Activated CD4-positive, alpha-beta memory T cell treated with anti-CD3 and anti-CD28 coated beads for 36 hours (primary cell): ENCODE measurements at regions not wholly inside any gene's neighbourhood (a gene's known extent, or its start where the extent isn't known, plus 50 kb on each side); places are given as distances from the start of the nearest gene placed in this dataset.

ENCODE experiments used
- CTCF ChIA-PET: fragments of 350-600 bp; sonication (Branson Sonifier 250); formaldehyde crosslinking; loops from one replicate; lab custom pipeline; 2021; ENCODE audit warnings: antibody characterized with exemption, inconsistent platforms; lab: Charles Lee
- POLR2A ChIA-PET: fragments of 350-600 bp; sonication (Branson Sonifier 250); formaldehyde crosslinking; loops from one replicate; lab custom pipeline; 2021; ENCODE audit warnings: antibody characterized with exemption; lab: Charles Lee
- DNase-seq: peaks from one replicate; pipeline ENCODE4 v3.0.0-alpha.2; 2020
- H3K27ac Mint-ChIP-seq: one replicate; pipeline ENCODE4 v1.8.0; 2021; ENCODE audit warnings: mixed read lengths
- H3K27me3 Mint-ChIP-seq: one replicate; pipeline ENCODE4 v1.8.0; 2021; ENCODE audit warnings: mixed read lengths
- H3K36me3 Mint-ChIP-seq: one replicate; pipeline ENCODE4 v1.8.0; 2021; ENCODE audit warnings: mixed read lengths
- H3K4me1 Mint-ChIP-seq: one replicate; pipeline ENCODE4 v1.8.0; 2021; ENCODE audit warnings: low read depth, mixed read lengths
- H3K4me3 Mint-ChIP-seq: one replicate; pipeline ENCODE4 v1.8.0; 2021; ENCODE audit warnings: mild to moderate bottlenecking, mixed read lengths
- H3K9me3 Mint-ChIP-seq: one replicate; pipeline ENCODE4 v1.8.0; 2021; ENCODE audit warnings: mixed read lengths
- intact Hi-C: fragments of 100-400 bp; cut with micrococcal nuclease; formaldehyde crosslinking; loops from one replicate; pipeline ENCODE4 v1.15.1; 2023

GRCh38 chr20:39246436-39246835 lies 284.3 kb downstream of the DHX35 start:
- POLR2A ChIA-PET = no interaction called here
- intact Hi-C loops = no loop called here
- Mint-ChIP-seq H3K9me3 (peaks cover 4% of the 10 kb centered on the region), H3K27me3 (no peaks in the 10 kb centered on the region), H3K4me1 (peaks cover 6% of the 10 kb centered on the region), H3K36me3 (no peaks in the 10 kb centered on the region), H3K27ac (no peak overlapping the region), H3K4me3 (no peak overlapping the region)
- CTCF ChIA-PET = interaction anchor here (0.8 kb wide), 1 partner anchor 19 kb away, joined by 3 read pairs; no protein-coding TSS in a partner anchor
- no peak for DNase-seq

DNA sequence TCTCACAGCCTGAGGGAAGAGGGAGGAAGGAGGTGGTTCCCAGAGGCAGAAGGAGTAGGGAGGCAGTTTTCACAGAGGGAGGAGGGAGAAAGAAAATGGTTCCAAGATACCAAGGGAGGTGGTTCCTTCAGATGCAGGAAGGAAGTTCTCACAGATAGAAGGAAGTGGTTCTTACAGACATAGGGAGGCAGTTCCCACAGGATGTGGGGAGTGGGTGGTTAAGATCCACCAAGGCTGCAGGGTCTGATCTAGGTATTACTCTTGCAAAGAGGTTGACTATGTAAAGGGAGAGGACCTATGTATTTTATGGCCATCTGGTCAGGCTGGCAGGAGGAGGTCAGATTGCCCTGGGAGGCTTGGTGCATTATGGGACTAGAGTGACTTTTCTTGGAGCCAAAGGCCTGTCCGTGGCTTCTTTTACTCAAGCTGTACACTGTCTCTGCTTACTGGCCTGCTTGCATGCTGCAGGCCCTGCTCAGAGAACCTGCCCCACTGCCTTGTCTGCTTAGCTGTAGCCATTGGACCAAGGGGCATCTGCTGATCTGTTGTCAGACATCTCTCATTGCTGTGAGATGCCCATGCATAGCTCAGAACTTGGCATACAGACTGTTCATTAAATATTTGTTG lies 283.7 kb downstream of the DHX35 start:
- peaks cover 4% of the 10 kb centered on the region for H3K9me3 Mint-ChIP-seq
- DNase-seq = no peak
- H3K27ac Mint-ChIP-seq = no peak overlapping the region
- H3K4me1 Mint-ChIP-seq = peaks cover 6% of the 10 kb centered on the region
- H3K4me3 Mint-ChIP-seq = no peak overlapping the region
- no peaks in the 10 kb centered on the region for H3K36me3 Mint-ChIP-seq
- POLR2A ChIA-PET = no interaction called here
- intact Hi-C loops = no loop called here
- CTCF ChIA-PET = no interaction called here
- no peaks in the 10 kb centered on the region for H3K27me3 Mint-ChIP-seq

GRCh38 chr20:39243962-39244361 lies 281.8 kb downstream of the DHX35 start:
- intact Hi-C loops = no loop called here
- no peaks in the 10 kb centered on the region for H3K27me3 Mint-ChIP-seq
- H3K9me3 Mint-ChIP-seq = peaks cover 4% of the 10 kb centered on the region
- ChIA-PET CTCF (no interaction called here), POLR2A (no interaction called here)
- H3K27ac Mint-ChIP-seq = no peak overlapping the region
- DNase-seq = no peak
- no peak overlapping the region for H3K4me3 Mint-ChIP-seq
- H3K36me3 Mint-ChIP-seq = no peaks in the 10 kb centered on the region
- peaks cover 6% of the 10 kb centered on the region for H3K4me1 Mint-ChIP-seq

GRCh38 chr20:39242614-39243013 lies 280.5 kb downstream of the DHX35 start:
- Mint-ChIP-seq H3K4me1 (peaks cover 6% of the 10 kb centered on the region), H3K4me3 (no peak overlapping the region), H3K36me3 (no peaks in the 10 kb centered on the region), H3K27ac (no peak overlapping the region), H3K9me3 (peaks cover 4% of the 10 kb centered on the region), H3K27me3 (no peaks in the 10 kb centered on the region)
- POLR2A ChIA-PET = no interaction called here
- CTCF ChIA-PET = no interaction called here
- intact Hi-C loops = no loop called here
- no peak for DNase-seq

- H3K27ac Mint-ChIP-seq = no peak overlapping the region
Measured at GRCh38 chr20:39234520-39235095, 272.5 kb downstream of the DHX35 start.

DNA sequence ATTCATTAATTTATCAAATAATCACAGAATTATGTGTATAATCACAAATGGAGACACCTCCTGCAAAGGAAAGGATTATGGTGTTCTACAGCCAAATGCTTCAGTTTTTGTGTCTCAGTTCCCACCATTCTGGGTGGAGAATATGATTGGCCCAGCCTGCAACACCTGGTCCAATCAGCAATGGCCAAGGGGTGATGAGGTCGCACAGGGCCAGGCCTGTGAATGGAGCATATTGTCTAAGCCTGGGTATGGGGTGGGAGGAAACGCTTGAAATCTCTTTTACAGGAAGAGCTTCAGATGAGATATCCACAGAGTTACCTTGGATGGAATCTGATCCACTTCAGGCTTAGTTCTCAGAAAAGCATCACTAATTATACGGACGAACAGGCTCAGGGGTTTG lies 271.6 kb downstream of the DHX35 start:
- intact Hi-C loops = no loop called here
- Mint-ChIP-seq H3K4me3 (no peak overlapping the region), H3K27ac (no peak overlapping the region), H3K27me3 (peaks cover 4% of the 10 kb centered on the region), H3K36me3 (no peaks in the 10 kb centered on the region), H3K4me1 (no peaks in the 10 kb centered on the region), H3K9me3 (no peaks in the 10 kb centered on the region)
- DNase-seq = no peak
- POLR2A ChIA-PET = no interaction called here
- CTCF ChIA-PET = no interaction called here

More at GRCh38 chr20:39234520-39235095, 272.5 kb downstream of the DHX35 start:
- Mint-ChIP-seq H3K9me3 (no peaks in the 10 kb centered on the region), H3K4me3 (no peak overlapping the region), H3K27me3 (no peaks in the 10 kb centered on the region), H3K36me3 (no peaks in the 10 kb centered on the region), H3K4me1 (no peaks in the 10 kb centered on the region)
- no peak for DNase-seq
- ChIA-PET CTCF (no interaction called here), POLR2A (no interaction called here)
- intact Hi-C loops = no loop called here

- intact Hi-C loops = no loop called here
- CTCF ChIA-PET = interaction anchor here (1.0 kb wide), 1 partner anchor 35 kb away, joined by 3 read pairs; no protein-coding TSS in a partner anchor
- Mint-ChIP-seq H3K36me3 (no peaks in the 10 kb centered on the region), H3K4me1 (no peaks in the 10 kb centered on the region), H3K27ac (no peak overlapping the region), H3K9me3 (no peaks in the 10 kb centered on the region), H3K4me3 (no peak overlapping the region), H3K27me3 (peaks cover 4% of the 10 kb centered on the region)
- DNase-seq = no peak
- POLR2A ChIA-PET = no interaction called here
Measured at GRCh38 chr20:39227416-39227815, 265.3 kb downstream of the DHX35 start.

DNA sequence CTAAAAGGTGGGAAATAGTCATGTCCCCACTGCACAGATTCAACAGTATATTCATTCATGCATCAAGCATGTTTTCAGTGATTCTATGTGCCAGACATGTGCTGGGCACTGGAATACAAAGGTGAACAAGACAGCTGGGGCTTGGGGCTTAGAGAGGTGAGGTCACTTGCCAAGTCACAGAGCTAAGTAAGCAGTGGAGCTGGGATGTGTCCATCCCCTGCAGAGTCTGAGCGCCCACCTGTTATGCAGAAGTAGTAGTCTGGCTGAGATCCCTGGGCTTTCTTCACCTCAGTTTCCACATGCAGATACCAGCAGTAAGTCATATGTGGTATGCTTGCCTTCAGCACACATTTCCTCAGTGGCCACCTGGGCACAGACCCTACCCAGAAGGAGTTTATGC lies 263.8 kb downstream of the DHX35 start:
- peaks cover 4% of the 10 kb centered on the region for H3K27me3 Mint-ChIP-seq
- H3K9me3 Mint-ChIP-seq = no peaks in the 10 kb centered on the region
- H3K4me1 Mint-ChIP-seq = no peaks in the 10 kb centered on the region
- no peak overlapping the region for H3K4me3 Mint-ChIP-seq
- H3K27ac Mint-ChIP-seq = no peak overlapping the region
- no peak for DNase-seq
- POLR2A ChIA-PET = no interaction called here
- CTCF ChIA-PET = no interaction called here
- H3K36me3 Mint-ChIP-seq = no peaks in the 10 kb centered on the region
- intact Hi-C loops = no loop called here

DNA sequence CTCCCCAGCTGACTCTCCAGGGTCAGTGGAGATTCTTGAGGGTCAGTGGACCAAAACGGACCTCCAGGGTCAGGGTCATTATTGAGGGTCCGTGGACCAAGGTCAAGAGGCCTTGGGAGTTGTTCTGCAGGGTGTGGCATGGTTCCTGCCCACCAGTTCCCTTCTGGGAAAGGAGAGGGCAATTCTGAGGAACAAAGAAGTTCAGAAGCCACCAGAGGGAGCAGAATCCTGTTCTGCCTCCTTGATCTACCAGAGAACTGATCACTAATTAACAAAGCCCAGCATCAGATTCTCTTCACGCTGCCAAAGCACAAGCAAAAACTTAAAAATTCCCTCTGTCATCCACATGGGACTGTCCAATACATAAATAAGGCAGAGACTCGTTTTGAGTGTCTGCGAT lies 263.4 kb downstream of the DHX35 start:
- ChIA-PET CTCF (no interaction called here), POLR2A (no interaction called here)
- H3K9me3 Mint-ChIP-seq = no peaks in the 10 kb centered on the region
- no peak overlapping the region for H3K27ac Mint-ChIP-seq
- intact Hi-C loops = no loop called here
- no peak for DNase-seq
- no peaks in the 10 kb centered on the region for H3K4me1 Mint-ChIP-seq
- peaks cover 8% of the 10 kb centered on the region for H3K27me3 Mint-ChIP-seq
- no peaks in the 10 kb centered on the region for H3K36me3 Mint-ChIP-seq
- H3K4me3 Mint-ChIP-seq = no peak overlapping the region

GRCh38 chr20:39222101-39222500 lies 260.0 kb downstream of the DHX35 start:
- no peaks in the 10 kb centered on the region for H3K4me1 Mint-ChIP-seq
- POLR2A ChIA-PET = no interaction called here
- no peak overlapping the region for H3K4me3 Mint-ChIP-seq
- DNase-seq = no peak
- peaks cover 10% of the 10 kb centered on the region for H3K27me3 Mint-ChIP-seq
- CTCF ChIA-PET = no interaction called here
- no peaks in the 10 kb centered on the region for H3K36me3 Mint-ChIP-seq
- H3K9me3 Mint-ChIP-seq = no peaks in the 10 kb centered on the region
- intact Hi-C loops = no loop called here
- H3K27ac Mint-ChIP-seq = no peak overlapping the region

GRCh38 chr20:39216195-39216594 lies 254.1 kb downstream of the DHX35 start:
- no peak for DNase-seq
- ChIA-PET POLR2A (no interaction called here), CTCF (no interaction called here)
- H3K27ac Mint-ChIP-seq = no peak overlapping the region
- H3K27me3 Mint-ChIP-seq = peaks cover 11% of the 10 kb centered on the region
- no peak overlapping the region for H3K4me3 Mint-ChIP-seq
- H3K36me3 Mint-ChIP-seq = no peaks in the 10 kb centered on the region
- H3K9me3 Mint-ChIP-seq = no peaks in the 10 kb centered on the region
- H3K4me1 Mint-ChIP-seq = no peaks in the 10 kb centered on the region
- intact Hi-C loops = no loop called here

DNA sequence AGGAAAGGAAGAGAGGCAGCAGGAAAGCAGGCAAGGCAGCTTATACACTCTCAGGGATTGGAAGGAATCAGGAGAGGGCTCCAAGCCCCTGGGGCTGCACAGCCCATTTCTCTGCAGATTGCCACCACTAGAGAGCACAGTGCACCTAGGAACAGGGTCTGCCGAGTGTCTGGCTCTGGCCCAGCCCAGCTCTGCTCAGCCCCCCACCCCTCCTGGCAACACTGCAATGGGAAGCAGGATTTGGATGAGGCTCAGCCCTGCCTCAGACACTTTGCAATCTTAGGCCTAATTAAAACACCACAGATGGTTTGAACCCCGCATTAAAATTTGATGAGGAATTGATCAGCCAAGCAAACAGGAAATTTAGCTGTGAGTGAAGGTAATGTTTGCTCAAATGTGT lies 252.7 kb downstream of the DHX35 start:
- no peak overlapping the region for H3K4me3 Mint-ChIP-seq

DNA sequence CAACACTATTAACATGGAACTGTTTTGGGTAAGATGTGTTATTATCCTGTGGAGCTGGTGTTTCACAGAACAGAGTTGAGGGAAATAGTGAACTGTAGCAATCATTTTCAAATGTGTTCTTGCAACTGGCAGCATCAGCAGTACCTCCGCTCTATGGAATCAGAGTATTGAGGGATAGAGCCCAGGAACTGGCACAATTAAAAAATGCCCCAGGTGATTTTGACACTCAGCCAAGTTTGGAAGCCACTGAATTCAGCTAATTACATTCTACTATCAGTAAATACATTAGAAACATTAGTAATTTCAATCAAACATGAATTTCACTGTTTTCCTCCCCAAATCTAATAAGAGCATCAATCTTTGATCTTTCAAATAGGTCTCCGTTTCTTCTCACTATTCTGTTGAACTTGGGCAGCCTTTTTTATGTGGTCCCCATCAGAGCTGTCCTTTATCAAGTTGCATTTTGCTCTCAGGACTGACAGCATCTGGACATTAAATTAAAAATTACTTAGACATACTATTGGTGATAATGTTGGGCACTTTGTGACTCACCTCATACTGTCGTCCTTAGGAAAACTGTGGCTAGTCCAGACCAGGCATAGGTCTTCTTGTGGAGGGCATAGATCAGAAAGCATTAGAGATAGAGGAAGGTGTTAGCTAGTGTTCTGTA lies 251.5 kb downstream of the DHX35 start:
- ChIA-PET CTCF (no interaction called here), POLR2A (no interaction called here)
- H3K36me3 Mint-ChIP-seq = no peaks in the 10 kb centered on the region
- H3K27me3 Mint-ChIP-seq = peaks cover 1% of the 10 kb centered on the region
- intact Hi-C loops = no loop called here
- no peaks in the 10 kb centered on the region for H3K4me1 Mint-ChIP-seq
- H3K27ac Mint-ChIP-seq = no peak overlapping the region
- H3K4me3 Mint-ChIP-seq = no peak overlapping the region
- H3K9me3 Mint-ChIP-seq = no peaks in the 10 kb centered on the region
- no peak for DNase-seq

More for the DNA sequence above, 252.7 kb downstream of the DHX35 start:
- ChIA-PET CTCF (no interaction called here), POLR2A (no interaction called here)
- H3K9me3 Mint-ChIP-seq = no peaks in the 10 kb centered on the region
- H3K36me3 Mint-ChIP-seq = no peaks in the 10 kb centered on the region
- peaks cover 3% of the 10 kb centered on the region for H3K27me3 Mint-ChIP-seq
- H3K4me1 Mint-ChIP-seq = no peaks in the 10 kb centered on the region
- DNase-seq = no peak
- intact Hi-C loops = no loop called here
- H3K27ac Mint-ChIP-seq = no peak overlapping the region
